GM12878 (cell line): ENCODE measurements at regions not wholly inside any gene's neighbourhood (a gene's known extent, or its start where the extent isn't known, plus 50 kb on each side); places are given as distances from the start of the nearest gene placed in this dataset.

Experiments
- ATAC-seq: fragments of 200-7000 bp; cut with Tn5 transposase; 3 replicates; pipeline ENCODE4 v1.9.1; 2020; ENCODE audit warnings: mild to moderate bottlenecking, moderate library complexity
- BruUV-seq: library from RNA; stranded (reverse); fragments of 400-500 nt; replicated peaks from 2 replicates; lab custom pipeline; 2021; lab: Mats Ljungman, UMichigan
- CTCF ChIA-PET: fragments of 300-600 bp; sonication (Branson Sonifier 250); formaldehyde crosslinking; extraction: SDS; loops from one replicate; lab custom pipeline; 2021; ENCODE audit warnings: inconsistent platforms; lab: Yijun Ruan, JAX
- POLR2A ChIA-PET: fragments of 350-600 bp; formaldehyde crosslinking; extraction: SDS; loops from one replicate; lab custom pipeline; 2021; ENCODE audit warnings: inconsistent platforms; lab: Charles Lee
- RAD21 ChIA-PET: fragments of 300-600 bp; sonication (Branson Sonifier 250); formaldehyde crosslinking; loops from one replicate; lab custom pipeline; 2023; ENCODE audit warnings: antibody characterized with exemption; ENCODE audit not compliant: unreplicated experiment; lab: Charles Lee
- SMC1A ChIA-PET: fragments of 300-600 bp; sonication (Branson Sonifier 250); formaldehyde crosslinking; loops from one replicate; lab custom pipeline; 2023; ENCODE audit not compliant: unreplicated experiment, uncharacterized antibody; lab: Charles Lee
- DNase-seq: peaks from one replicate; pipeline ENCODE4 v3.0.0-alpha.2; 2011; ENCODE audit warnings: low read depth, low spot score
- FAIRE-seq: peaks from 3 replicates; lab custom pipeline; 2011; peaks lifted over from hg19 to GRCh38; lab: Jason Lieb, UNC
- H2AFZ ChIP-seq: 2 replicates; pipeline ENCODE4 v1.6.0; 2011; ENCODE audit warnings: low read depth, low read length, control low read depth; ENCODE audit not compliant: control insufficient read depth
- H3K27ac ChIP-seq: 2 replicates; pipeline ENCODE4 v1.5.1; 2011; ENCODE audit warnings: control low read depth; ENCODE audit not compliant: control insufficient read depth, insufficient read depth
- H3K27me3 ChIP-seq, 2 experiments: replicated peaks in 1 of 2; 2 replicates each; pipeline versions ENCODE4 v1.6.0 to v1.6.1; 2011; ENCODE audit warnings: low read length in 1 of 2; ENCODE audit not compliant: control insufficient read depth in 2 of 2, insufficient read depth in 2 of 2
- H3K36me3 ChIP-seq, 2 experiments: 2 replicates each; pipeline ENCODE4 v1.5.1; 2011; ENCODE audit warnings: low read length in 1 of 2; ENCODE audit not compliant: control insufficient read depth in 2 of 2, insufficient read depth in 2 of 2
- H3K4me1 ChIP-seq: 2 replicates; pipeline ENCODE4 v1.6.1; 2011; ENCODE audit warnings: mild to moderate bottlenecking, low read length, moderate library complexity, mixed read lengths; ENCODE audit not compliant: control insufficient read depth, insufficient read depth
- H3K4me2 ChIP-seq: 2 replicates; pipeline ENCODE4 v1.6.0; 2011; ENCODE audit warnings: control low read depth; ENCODE audit not compliant: control insufficient read depth, insufficient read depth
- H3K4me3 ChIP-seq: fragments of 200-600 bp; sonication (generic); 2 replicates; pipeline ENCODE4 v1.5.1; 2016
- H3K79me2 ChIP-seq: 2 replicates; pipeline ENCODE4 v1.6.0; 2011; ENCODE audit warnings: low read length; ENCODE audit not compliant: control insufficient read depth, insufficient read depth
- H3K9ac ChIP-seq: 2 replicates; pipeline ENCODE4 v1.8.0; 2011; ENCODE audit warnings: low read length, control low read depth, mixed read lengths; ENCODE audit not compliant: control insufficient read depth, insufficient read depth
- H3K9me3 ChIP-seq: replicated peaks from 3 replicates; pipeline ENCODE4 v1.5.1; 2011; ENCODE audit warnings: mild to moderate bottlenecking, low read length; ENCODE audit not compliant: control insufficient read depth, insufficient read depth
- H4K20me1 ChIP-seq: 2 replicates; pipeline ENCODE4 v1.6.0; 2011; ENCODE audit not compliant: control insufficient read depth, insufficient read depth
- BCL11A ChIP-seq: IDR thresholded peaks from 2 replicates; pipeline ENCODE4 v1.6.1; 2011; ENCODE audit warnings: low read depth, low read length
- FOXK2 ChIP-seq: fragments of 450-650 bp; IDR thresholded peaks from 2 replicates; pipeline ENCODE4 v1.6.1; 2017; ENCODE audit warnings: mild to moderate bottlenecking, moderate library complexity
- JUNB ChIP-seq: IDR thresholded peaks from 2 replicates; pipeline ENCODE4 v1.6.1; 2016; ENCODE audit warnings: antibody characterized with exemption, mild to moderate bottlenecking
- NFXL1 ChIP-seq: fragments of 450-650 bp; IDR thresholded peaks from 2 replicates; pipeline ENCODE4 v1.6.1; 2017; ENCODE audit warnings: antibody characterized with exemption, mild to moderate bottlenecking, borderline replicate concordance
- STAT3 ChIP-seq: IDR thresholded peaks from 2 replicates; pipeline ENCODE4 v1.6.1; 2011; ENCODE audit warnings: low read depth, low read length, improper control_type of control experiment
- WGBS: methylation state at CpG from one replicate; pipeline ENCODE4 v1.1.6; 2016; ENCODE audit warnings: low lambda C conversion rate; ENCODE audit not compliant: insufficient replicate concordance, insufficient coverage; ENCODE audit errors: missing lambda C conversion rate; 5-methylcytosine and 5-hydroxymethylcytosine counted together
- in situ Hi-C: fragments of 300-500 bp; cut with MboI; formaldehyde crosslinking; loops from 9 replicates; pipeline ENCODE4 v1.14.3; 2018; ENCODE audit warnings: mixed read lengths
- intact Hi-C: fragments of 100-400 bp; cut with micrococcal nuclease; formaldehyde crosslinking; loops from one replicate; pipeline ENCODE4 v1.14.2; 2022; ENCODE audit not compliant: unreplicated experiment
- TF ChIP-seq, protein P1 (sequence below): fragments of 450-650 bp; IDR thresholded peaks from 2 replicates; pipeline ENCODE4 v1.6.1; 2018; ENCODE audit warnings: borderline replicate concordance, mild to moderate bottlenecking; ENCODE audit not compliant: partially characterized antibody
- TF ChIP-seq, protein P2 (sequence below): IDR thresholded peaks from 2 replicates; pipeline ENCODE4 v1.6.1; 2011; ENCODE audit warnings: borderline replicate concordance, low read depth, mild to moderate bottlenecking, moderate library complexity, mixed read lengths, low read length; ENCODE audit not compliant: insufficient read depth; ENCODE audit errors: extremely low read length

DNA sequence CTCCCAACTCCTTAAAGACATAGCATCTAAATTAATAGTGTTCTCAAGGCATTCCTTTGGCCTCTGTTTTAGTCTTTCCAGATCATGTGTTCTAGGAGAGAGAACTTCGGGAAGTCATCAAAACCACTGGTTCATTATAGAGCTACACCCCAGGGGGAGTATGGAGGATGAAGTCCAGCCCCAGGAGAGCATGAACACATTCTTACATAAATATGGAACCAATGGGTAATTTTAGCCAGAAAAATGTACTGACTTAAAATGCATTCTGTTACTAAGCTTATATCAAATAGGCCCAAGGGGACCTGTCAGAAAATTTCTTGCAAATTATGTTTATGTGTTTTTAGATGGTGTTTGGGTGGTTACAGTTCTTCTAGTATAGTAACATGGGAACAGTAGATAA, 165.2 kb downstream of the NTMT2 start:
- no peaks in the 10 kb centered on the region; the same call in 2 of the 3 replicates for H3K9me3 ChIP-seq
- H3K27ac ChIP-seq, result no peak overlapping the region
- ChIA-PET SMC1A (interaction anchor here (1.1 to 3.6 kb wide), 2 partner anchors 9 to 20 kb away, joined by 4 to 12 read pairs; no protein-coding TSS in a partner anchor), POLR2A (no interaction called here), RAD21 (no interaction called here), CTCF (no interaction called here)
- whole genome bisulfite sequencing, result 0% methylated on average over 1 of the region's 1 CpG
- DNase-seq (no peak), ATAC-seq (no peak), FAIRE-seq (no peak)
- TF ChIP-seq JUNB (no peak), NFXL1 (no peak), STAT3 (no peak), BCL11A (no peak), FOXK2 (no peak)
- TF ChIP-seq, protein P1, sequence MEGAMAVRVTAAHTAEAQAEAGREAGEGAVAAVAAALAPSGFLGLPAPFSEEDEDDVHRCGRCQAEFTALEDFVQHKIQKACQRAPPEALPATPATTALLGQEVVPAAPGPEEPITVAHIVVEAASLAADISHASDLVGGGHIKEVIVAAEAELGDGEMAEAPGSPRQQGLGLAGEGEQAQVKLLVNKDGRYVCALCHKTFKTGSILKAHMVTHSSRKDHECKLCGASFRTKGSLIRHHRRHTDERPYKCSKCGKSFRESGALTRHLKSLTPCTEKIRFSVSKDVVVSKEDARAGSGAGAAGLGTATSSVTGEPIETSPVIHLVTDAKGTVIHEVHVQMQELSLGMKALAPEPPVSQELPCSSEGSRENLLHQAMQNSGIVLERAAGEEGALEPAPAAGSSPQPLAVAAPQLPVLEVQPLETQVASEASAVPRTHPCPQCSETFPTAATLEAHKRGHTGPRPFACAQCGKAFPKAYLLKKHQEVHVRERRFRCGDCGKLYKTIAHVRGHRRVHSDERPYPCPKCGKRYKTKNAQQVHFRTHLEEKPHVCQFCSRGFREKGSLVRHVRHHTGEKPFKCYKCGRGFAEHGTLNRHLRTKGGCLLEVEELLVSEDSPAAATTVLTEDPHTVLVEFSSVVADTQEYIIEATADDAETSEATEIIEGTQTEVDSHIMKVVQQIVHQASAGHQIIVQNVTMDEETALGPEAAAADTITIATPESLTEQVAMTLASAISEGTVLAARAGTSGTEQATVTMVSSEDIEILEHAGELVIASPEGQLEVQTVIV, result no peak
- TF ChIP-seq, protein P2, sequence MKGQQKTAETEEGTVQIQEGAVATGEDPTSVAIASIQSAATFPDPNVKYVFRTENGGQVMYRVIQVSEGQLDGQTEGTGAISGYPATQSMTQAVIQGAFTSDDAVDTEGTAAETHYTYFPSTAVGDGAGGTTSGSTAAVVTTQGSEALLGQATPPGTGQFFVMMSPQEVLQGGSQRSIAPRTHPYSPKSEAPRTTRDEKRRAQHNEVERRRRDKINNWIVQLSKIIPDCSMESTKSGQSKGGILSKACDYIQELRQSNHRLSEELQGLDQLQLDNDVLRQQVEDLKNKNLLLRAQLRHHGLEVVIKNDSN, result no peak
- no peaks in the 10 kb centered on the region for H4K20me1 ChIP-seq
- H3K9ac ChIP-seq, result no peak overlapping the region
- H3K79me2 ChIP-seq, result no peaks in the 10 kb centered on the region
- no peak overlapping the region for H3K4me2 ChIP-seq
- no peaks in the 10 kb centered on the region for H3K27me3 ChIP-seq
- H2AFZ ChIP-seq, result no peak overlapping the region
- no peak overlapping the region for H3K4me3 ChIP-seq
- BruUV-seq, result no TSS peak
- no peaks in the 10 kb centered on the region for H3K36me3 ChIP-seq
- in situ Hi-C loops, result no loop called here
- H3K4me1 ChIP-seq, result no peaks in the 10 kb centered on the region
- intact Hi-C loops, result no loop called here
